H1 (cell line): ENCODE measurements at regions not wholly inside any gene's neighbourhood (a gene's known extent, or its start where the extent isn't known, plus 50 kb on each side); places are given as distances from the start of the nearest gene placed in this dataset.

Experiments
- CTCF ChIA-PET: fragments of 300-600 bp; sonication (Branson Sonifier 250); formaldehyde crosslinking; loops from one replicate; lab custom pipeline; 2021; ENCODE audit not compliant: partially characterized antibody; lab: Charles Lee
- POLR2A ChIA-PET: fragments of 300-600 bp; sonication (Branson Sonifier 250); formaldehyde crosslinking; loops from one replicate; lab custom pipeline; 2021; ENCODE audit warnings: inconsistent platforms; ENCODE audit not compliant: partially characterized antibody; lab: Charles Lee
- DNase-seq, 2 experiments: peaks; one replicate each; pipeline versions ENCODE4 v3.0.0 to v3.0.0-alpha.2; 2010 to 2022; ENCODE audit warnings: low spot score in 2 of 2, low read depth in 1 of 2, mixed read lengths in 1 of 2
- FAIRE-seq: peaks from 2 replicates; lab custom pipeline; 2011; peaks lifted over from hg19 to GRCh38; lab: Jason Lieb, UNC
- H2AFZ ChIP-seq: 2 replicates; pipeline ENCODE4 v1.8.1; 2012; ENCODE audit warnings: low read length, inconsistent platforms
- H2AK5ac ChIP-seq: 2 replicates; pipeline ENCODE4 v1.6.1; 2013; ENCODE audit warnings: low read depth, low read length
- H2BK120ac ChIP-seq: replicated peaks from 2 replicates; pipeline ENCODE3; 2013; ENCODE audit warnings: low read depth, low read length, inconsistent platforms
- H2BK12ac ChIP-seq: 2 replicates; pipeline ENCODE4 v1.6.1; 2013; ENCODE audit warnings: low read depth, low read length
- H2BK15ac ChIP-seq: 2 replicates; pipeline ENCODE4 v1.6.1; 2013; ENCODE audit warnings: low read length
- H2BK20ac ChIP-seq: 2 replicates; pipeline ENCODE4 v1.6.1; 2013; ENCODE audit warnings: low read length
- H2BK5ac ChIP-seq: 2 replicates; pipeline ENCODE4 v1.6.1; 2013; ENCODE audit warnings: low read depth, low read length
- H3K14ac ChIP-seq: 2 replicates; pipeline ENCODE4 v1.6.1; 2013; ENCODE audit warnings: inconsistent platforms; ENCODE audit not compliant: insufficient read length
- H3K18ac ChIP-seq: 2 replicates; pipeline ENCODE4 v1.6.1; 2013; ENCODE audit warnings: low read length; ENCODE audit errors: extremely low read depth
- H3K23ac ChIP-seq: 2 replicates; pipeline ENCODE4 v1.6.1; 2013; ENCODE audit warnings: inconsistent platforms; ENCODE audit not compliant: insufficient read length
- H3K23me2 ChIP-seq: 2 replicates; pipeline ENCODE4 v1.6.1; 2013; ENCODE audit warnings: low read depth, low read length
- H3K27ac ChIP-seq: 2 replicates; pipeline ENCODE4 v1.6.1; 2011; ENCODE audit warnings: low read depth, low read length, inconsistent platforms
- H3K27me3 ChIP-seq, 4 experiments: replicated peaks in 1 of 4; 1 replicate in 1 of 4; 2 replicates in 3 of 4; pipeline versions ENCODE4 v1.6.1 to v1.8.1; 2011 to 2013; ENCODE audit warnings: low read length in 3 of 4, mild to moderate bottlenecking in 3 of 4, inconsistent platforms in 2 of 4, mixed read lengths in 2 of 4, moderate library complexity in 1 of 4; ENCODE audit not compliant: control insufficient read depth in 3 of 4, insufficient read depth in 3 of 4; ENCODE audit errors: extremely low read depth in 1 of 4
- H3K36me3 ChIP-seq, 4 experiments: 2 replicates each; pipeline versions ENCODE4 v1.6.1 to v1.8.1; 2011 to 2013; ENCODE audit warnings: mild to moderate bottlenecking in 4 of 4, low read length in 3 of 4, moderate library complexity in 2 of 4, control low read depth in 1 of 4, inconsistent platforms in 1 of 4; ENCODE audit not compliant: insufficient read depth in 4 of 4, control insufficient read depth in 2 of 4
- H3K4ac ChIP-seq: replicated peaks from 2 replicates; pipeline ENCODE3; 2013; ENCODE audit warnings: low read length, low read depth, mixed read lengths, inconsistent platforms; ENCODE audit not compliant: insufficient read length
- H3K4me1 ChIP-seq, 4 experiments: replicated peaks in 1 of 4; 1 replicate in 1 of 4; 2 replicates in 3 of 4; pipeline versions ENCODE4 v1.6.1 to v1.8.1; 2011 to 2013; ENCODE audit warnings: low read length in 3 of 4, inconsistent platforms in 2 of 4, mixed read lengths in 1 of 4; ENCODE audit not compliant: insufficient read depth in 4 of 4, control insufficient read depth in 3 of 4
- H3K4me2 ChIP-seq, 2 experiments: 2 replicates each; pipeline versions ENCODE4 v1.6.1 to v1.8.1; 2011 to 2013; ENCODE audit warnings: low read depth in 2 of 2, low read length in 2 of 2, control low read depth in 1 of 2, inconsistent platforms in 1 of 2, mild to moderate bottlenecking in 1 of 2; ENCODE audit not compliant: insufficient read depth in 1 of 2
- H3K4me3 ChIP-seq, 4 experiments: fragments of 200-600, 300-600 bp in 1 of 4; sonication (generic), shearing (Covaris generic), sonication (Bioruptor Twin) in 1 of 4; 2 replicates each; pipeline versions ENCODE4 v1.5.1 to v1.8.1; 2011 to 2016; ENCODE audit warnings: low read length in 4 of 4, low read depth in 3 of 4, control low read depth in 2 of 4, inconsistent platforms in 2 of 4, mild to moderate bottlenecking in 2 of 4, mixed read lengths in 1 of 4, moderate library complexity in 1 of 4; ENCODE audit not compliant: insufficient read depth in 2 of 4; ENCODE audit errors: extremely low read depth in 1 of 4
- H3K56ac ChIP-seq: replicated peaks from 2 replicates; pipeline ENCODE3; 2013; ENCODE audit warnings: low read depth, mild to moderate bottlenecking, mixed read lengths, low read length, inconsistent platforms; ENCODE audit not compliant: insufficient read length
- H3K79me1 ChIP-seq: 2 replicates; pipeline ENCODE4 v1.6.1; 2013; ENCODE audit warnings: low read depth, low read length, control low read depth
- H3K79me2 ChIP-seq, 2 experiments: 2 replicates each; pipeline versions ENCODE4 v1.6.1 to v1.8.1; 2012 to 2013; ENCODE audit warnings: low read length in 2 of 2, mild to moderate bottlenecking in 2 of 2, inconsistent platforms in 1 of 2; ENCODE audit not compliant: insufficient read depth in 2 of 2, control insufficient read depth in 1 of 2
- H3K9ac ChIP-seq, 4 experiments: replicated peaks in 1 of 4; 1 replicate in 1 of 4; 2 replicates in 3 of 4; pipeline versions ENCODE4 v1.6.1 to v1.8.1; 2011 to 2013; ENCODE audit warnings: low read depth in 3 of 4, low read length in 3 of 4, control low read depth in 2 of 4, mild to moderate bottlenecking in 2 of 4, moderate library complexity in 2 of 4, inconsistent platforms in 1 of 4; ENCODE audit errors: extremely low read depth in 1 of 4
- H3K9me3 ChIP-seq, 2 experiments: 2 replicates each; pipeline versions ENCODE4 v1.6.1 to v1.8.1; 2012 to 2013; ENCODE audit warnings: mild to moderate bottlenecking in 2 of 2, moderate library complexity in 2 of 2, control low read depth in 1 of 2, inconsistent platforms in 1 of 2, low read depth in 1 of 2, low read length in 1 of 2, mixed read lengths in 1 of 2; ENCODE audit not compliant: insufficient read depth in 2 of 2
- H4K20me1 ChIP-seq, 2 experiments: replicated peaks in 1 of 2; 2 replicates each; pipeline versions ENCODE3 to v1.8.1; 2011 to 2013; ENCODE audit warnings: inconsistent platforms in 2 of 2, low read length in 2 of 2, mild to moderate bottlenecking in 1 of 2; ENCODE audit not compliant: insufficient read depth in 2 of 2, control insufficient read depth in 1 of 2
- H4K5ac ChIP-seq: 2 replicates; pipeline ENCODE4 v1.6.1; 2013; ENCODE audit warnings: low read length, low read depth, mixed read lengths, inconsistent platforms; ENCODE audit not compliant: insufficient read length
- H4K8ac ChIP-seq: 2 replicates; pipeline ENCODE4 v1.8.0; 2013; ENCODE audit warnings: mild to moderate bottlenecking, moderate library complexity, low read length, inconsistent platforms; ENCODE audit not compliant: insufficient read depth; ENCODE audit errors: extremely low read depth
- H4K91ac ChIP-seq: replicated peaks from 2 replicates; pipeline ENCODE3; 2013; ENCODE audit warnings: low read length, mixed read lengths, inconsistent platforms; ENCODE audit not compliant: insufficient read length
- BCL11A ChIP-seq, 2 experiments: IDR thresholded peaks; one replicate each; pipeline ENCODE4 v1.6.1; 2011; ENCODE audit warnings: low read depth in 2 of 2, low read length in 2 of 2, mild to moderate bottlenecking in 2 of 2
- CHD1 ChIP-seq: IDR thresholded peaks from 2 replicates; pipeline ENCODE4 v1.6.1; 2012; ENCODE audit warnings: low read depth, low read length, improper control_type of control experiment
- CHD2 ChIP-seq: IDR thresholded peaks from 2 replicates; pipeline ENCODE4 v1.6.1; 2012; ENCODE audit warnings: low read length, improper control_type of control experiment
- CREB1 ChIP-seq: IDR thresholded peaks from 2 replicates; pipeline ENCODE4 v1.6.1; 2012; ENCODE audit warnings: inconsistent platforms
- EZH2 ChIP-seq: fragments of 200-600 bp; sonication (generic); IDR thresholded peaks from 2 replicates; pipeline ENCODE4 v1.7.1; 2012; ENCODE audit warnings: low read depth, mild to moderate bottlenecking, moderate library complexity, low read length, inconsistent platforms; ENCODE audit not compliant: severe bottlenecking
- FOSL1 ChIP-seq: IDR thresholded peaks from 2 replicates; pipeline ENCODE4 v1.6.1; 2011; ENCODE audit warnings: mild to moderate bottlenecking, low read depth, low read length, moderate library complexity; ENCODE audit not compliant: insufficient read depth
- KDM1A ChIP-seq: fragments of 200-600, 300-600 bp; sonication (generic); IDR thresholded peaks from 2 replicates; pipeline ENCODE4 v1.7.1; 2016; ENCODE audit warnings: mild to moderate bottlenecking, low read length, borderline replicate concordance
- POLR2A ChIP-seq, 2 experiments: IDR thresholded peaks; 1 replicate in 1 of 2; 2 replicates in 1 of 2; pipeline ENCODE4 v1.6.1; 2011; ENCODE audit warnings: low read depth in 2 of 2, low read length in 2 of 2, mild to moderate bottlenecking in 2 of 2; ENCODE audit errors: control extremely low read depth in 1 of 2
- SP1 ChIP-seq: IDR thresholded peaks from 2 replicates; pipeline ENCODE4 v1.6.1; 2011; ENCODE audit warnings: low read depth, low read length
- SUZ12 ChIP-seq: fragments of 200-600 bp; sonication (generic); IDR thresholded peaks from 2 replicates; pipeline ENCODE4 v1.6.1; 2012; ENCODE audit warnings: mild to moderate bottlenecking, inconsistent platforms, low read length, moderate library complexity, mixed read lengths
- TAF7 ChIP-seq: optimal IDR thresholded peaks from 2 replicates; pipeline ENCODE3; 2011; ENCODE audit warnings: low read depth, mild to moderate bottlenecking, inconsistent platforms, low read length, moderate library complexity, borderline replicate concordance
- YY1 ChIP-seq: IDR thresholded peaks from 2 replicates; pipeline ENCODE4 v1.6.1; 2011; ENCODE audit warnings: low read depth, mild to moderate bottlenecking, low read length

DNA sequence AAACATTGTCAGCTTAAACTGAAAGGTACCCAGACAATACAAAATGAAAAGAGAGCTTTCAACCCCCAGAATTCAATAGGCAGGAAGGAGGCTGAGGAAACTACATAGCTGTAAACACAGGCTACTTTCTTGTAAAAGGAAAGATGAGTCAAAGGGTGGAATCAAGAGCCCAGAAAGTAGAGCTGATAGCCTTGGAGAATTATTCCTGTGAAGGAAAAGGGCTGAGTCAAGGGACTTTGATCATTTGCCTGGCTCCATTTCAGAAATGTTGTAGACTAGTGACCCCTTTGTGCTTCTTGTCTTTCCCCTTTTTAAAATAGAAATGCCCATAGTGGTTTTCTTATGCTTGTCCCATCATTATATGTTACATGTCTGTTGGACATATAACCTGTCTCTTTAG, 597.6 kb downstream of the ADGRL2 start:
- DNase-seq (no peak), FAIRE-seq (no peak)
- no peak for TF ChIP-seq CHD1
- no peak for TF ChIP-seq TAF7
- TF ChIP-seq BCL11A (IDR thresholded peaks at IDR 0.05; ENCODE audit: low read depth in 2 of 2, low read length in 2 of 2) = no peak
- TF ChIP-seq FOSL1 = no peak
- no peak for TF ChIP-seq POLR2A (IDR thresholded peaks at IDR 0.05; ENCODE audit: control extremely low read depth in 1 of 2, low read depth in 2 of 2, low read length in 2 of 2)
- no peak for TF ChIP-seq EZH2
- no peak for TF ChIP-seq SUZ12
- no peak for TF ChIP-seq SP1
- no peak for TF ChIP-seq CHD2
- TF ChIP-seq KDM1A = no peak
- no peak for TF ChIP-seq YY1
- TF ChIP-seq CREB1 = no peak
- Histone ChIP-seq H3K27ac (no peak overlapping the region), H2AK5ac (no peak overlapping the region), H3K4me3 (no peak overlapping the region), H3K4me2 (no peak overlapping the region), H4K5ac (no peak overlapping the region), H3K9ac (no peak overlapping the region), H3K23ac (no peak overlapping the region), H3K4ac (no peak overlapping the region), H3K79me1 (no peaks in the 10 kb centered on the region), H4K8ac (no peak overlapping the region), H3K18ac (no peak overlapping the region), H3K27me3 (no peaks in the 10 kb centered on the region), H2BK20ac (no peak overlapping the region), H3K23me2 (no peaks in the 10 kb centered on the region), H2BK5ac (no peak overlapping the region), H4K91ac (no peak overlapping the region), H2BK15ac (no peak overlapping the region), H3K36me3 (no peaks in the 10 kb centered on the region), H2BK120ac (no peak overlapping the region), H3K56ac (no peak overlapping the region), H3K79me2 (no peaks in the 10 kb centered on the region), H2AFZ (no peak overlapping the region), H3K9me3 (no peaks in the 10 kb centered on the region), H4K20me1 (no peaks in the 10 kb centered on the region), H2BK12ac (no peak overlapping the region), H3K4me1 (no peaks in the 10 kb centered on the region), H3K14ac (no peak overlapping the region)
- POLR2A ChIA-PET = no interaction called here
- CTCF ChIA-PET = no interaction called here
